Kidney capillary endothelial cell (primary cell): ENCODE measurements at regions not wholly inside any gene's neighbourhood (a gene's known extent, or its start where the extent isn't known, plus 50 kb on each side); places are given as distances from the start of the nearest gene placed in this dataset.

Experiments
- DNase-seq: peaks from one replicate; pipeline ENCODE4 v3.0.0-alpha.2; 2018; ENCODE audit warnings: low spot score

GRCh38 chr12:87841935-87842334, 187.3 kb downstream of the C12orf50 start:
- no peak for DNase-seq

- DNase-seq: no peak
These were observed 193.0 kb downstream of the C12orf50 start for GRCh38 chr12:87836190-87836589.

GRCh38 chr12:87828382-87828973, 200.7 kb downstream of the C12orf50 start:
- peak; percentile 29 for DNase-seq

DNA sequence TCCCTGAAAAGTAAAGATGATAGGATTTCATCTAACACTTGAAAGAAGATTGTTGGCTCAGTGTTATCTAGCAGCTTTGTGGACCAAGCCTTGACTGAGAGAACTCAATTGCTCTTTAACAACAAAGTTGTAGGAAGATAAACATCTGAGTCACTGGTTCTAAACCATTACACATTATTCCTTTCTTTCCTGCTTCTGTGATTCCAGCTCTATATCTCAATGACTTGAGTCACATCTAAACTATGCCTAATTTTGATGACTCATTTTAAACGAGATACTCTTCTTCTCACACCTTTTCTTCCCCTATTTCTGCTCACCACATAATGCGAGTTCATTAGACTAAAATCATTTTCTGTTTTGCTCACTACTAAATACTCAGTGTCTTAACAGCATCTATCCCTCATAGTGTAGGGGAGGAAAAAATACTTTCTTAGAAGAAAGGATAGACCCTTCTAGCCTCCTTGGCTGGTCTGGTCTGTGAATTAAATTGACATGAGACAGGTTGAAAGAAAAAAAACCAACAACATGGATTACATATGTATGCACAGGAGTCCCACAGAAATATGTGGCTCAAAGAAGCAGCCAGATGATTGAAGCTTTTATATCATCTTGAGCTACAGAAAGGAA, 201.4 kb downstream of the C12orf50 start:
- DNase-seq: peak; percentile 42

- DNase-seq: no peak
These were observed 206.3 kb downstream of the C12orf50 start for GRCh38 chr12:87822923-87823322.

- DNase-seq: no peak
These were observed 208.5 kb downstream of the C12orf50 start for GRCh38 chr12:87820524-87821202.

- DNase-seq: no peak
These were observed 210.8 kb downstream of the C12orf50 start for GRCh38 chr12:87818441-87818840.

- no peak for DNase-seq
These were observed 213.2 kb downstream of the C12orf50 start for GRCh38 chr12:87815771-87816585.

- DNase-seq: no peak
These were observed 214.6 kb downstream of the C12orf50 start for GRCh38 chr12:87814625-87815024.

- no peak for DNase-seq
These were observed 215.5 kb downstream of the C12orf50 start for GRCh38 chr12:87813476-87814234.

GRCh38 chr12:87812681-87813080, 216.5 kb downstream of the C12orf50 start:
- DNase-seq: no peak

DNA sequence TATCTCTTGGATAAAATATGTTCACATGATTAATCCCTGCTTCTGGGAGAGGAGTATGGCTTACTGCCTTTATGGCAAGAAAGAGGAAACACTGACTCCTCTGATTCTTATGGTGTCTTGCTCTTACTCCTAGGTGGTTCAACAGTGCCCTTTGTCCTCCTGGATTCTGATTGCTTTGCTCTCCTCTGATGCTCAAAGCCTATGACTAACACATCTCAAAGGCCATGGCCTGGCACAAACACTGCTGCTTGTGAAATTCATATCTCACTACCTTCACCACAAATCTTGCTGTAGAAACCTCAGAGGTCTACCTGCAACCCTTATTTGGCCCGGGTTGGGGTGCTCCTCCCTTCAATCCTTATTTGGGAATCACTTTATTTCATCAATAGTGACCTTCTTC, 217.2 kb downstream of the C12orf50 start:
- no peak for DNase-seq

DNA sequence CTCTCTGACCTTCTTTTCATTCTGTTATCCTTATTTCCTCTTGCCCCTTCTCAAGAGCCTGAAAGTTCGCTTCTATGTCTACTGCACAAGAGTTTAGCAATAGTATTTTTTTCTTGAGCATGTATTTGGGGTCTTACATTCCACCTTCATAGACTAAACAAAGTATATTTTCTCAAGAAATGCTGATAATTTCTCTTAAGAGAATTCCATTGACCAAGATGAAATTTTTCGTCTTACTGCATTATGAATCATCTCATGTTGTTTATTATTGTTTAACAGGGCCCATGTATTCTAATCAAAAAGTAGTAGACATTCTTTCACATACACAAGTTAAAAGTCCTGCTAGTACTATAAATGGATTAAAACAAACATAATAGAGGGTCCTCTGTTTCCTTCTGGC, 219.3 kb downstream of the C12orf50 start:
- no peak for DNase-seq

- DNase-seq: no peak
These were observed 222.1 kb downstream of the C12orf50 start for GRCh38 chr12:87807086-87807485.

DNA sequence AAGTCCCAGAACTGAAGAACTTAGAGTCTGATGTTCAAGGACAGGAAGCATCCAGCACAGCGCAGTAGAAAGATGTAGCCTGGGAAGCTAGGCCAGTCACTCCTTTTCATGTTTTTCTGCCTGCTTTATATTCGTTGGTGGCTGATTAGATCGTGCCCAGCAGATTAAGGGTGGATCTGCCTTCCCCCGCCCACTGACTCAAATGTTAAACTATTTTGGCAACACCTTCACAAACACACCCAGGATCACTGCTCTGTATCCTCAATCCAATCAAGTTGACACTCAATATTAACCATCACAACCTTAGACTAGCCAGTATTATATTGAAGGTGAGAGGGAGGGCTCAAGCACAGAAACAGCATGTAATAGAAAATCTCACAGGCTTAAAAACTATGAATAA, 222.9 kb downstream of the C12orf50 start:
- DNase-seq: no peak

DNA sequence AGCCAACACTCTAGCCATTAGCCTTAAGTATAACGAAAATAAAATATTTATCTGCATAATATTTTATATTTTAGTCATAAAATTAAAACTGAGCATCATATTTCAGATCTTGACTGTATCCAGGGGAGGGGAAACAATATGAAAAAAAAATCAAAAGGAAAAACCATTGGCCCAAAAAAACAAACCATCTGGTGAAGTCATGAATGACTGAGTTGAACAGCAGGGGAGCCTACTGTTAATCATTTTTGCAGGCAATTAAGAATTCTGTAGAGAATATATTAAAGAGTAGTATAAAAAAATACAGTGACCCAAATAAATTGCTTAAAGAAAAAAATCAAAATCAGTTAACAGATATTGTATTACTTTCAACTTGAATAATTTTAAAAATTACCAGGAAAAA, 224.8 kb downstream of the C12orf50 start:
- DNase-seq: no peak

DNA sequence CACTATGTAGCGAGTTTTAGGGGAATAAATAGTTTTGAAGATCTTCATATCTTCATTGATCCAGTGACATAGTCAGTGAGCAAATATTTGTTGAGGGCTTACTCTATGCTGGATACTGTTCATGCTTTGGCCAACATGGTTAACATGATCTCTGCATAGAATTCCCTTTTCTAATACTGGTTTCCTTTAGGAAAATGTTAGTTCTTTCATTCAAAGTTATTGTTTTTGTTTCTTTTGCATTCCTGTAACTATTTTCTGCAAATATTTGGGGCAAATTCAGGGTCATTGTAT, 226.5 kb downstream of the C12orf50 start:
- DNase-seq: no peak

GRCh38 chr12:87801860-87802720, 227.1 kb downstream of the C12orf50 start:
- DNase-seq: no peak

DNA sequence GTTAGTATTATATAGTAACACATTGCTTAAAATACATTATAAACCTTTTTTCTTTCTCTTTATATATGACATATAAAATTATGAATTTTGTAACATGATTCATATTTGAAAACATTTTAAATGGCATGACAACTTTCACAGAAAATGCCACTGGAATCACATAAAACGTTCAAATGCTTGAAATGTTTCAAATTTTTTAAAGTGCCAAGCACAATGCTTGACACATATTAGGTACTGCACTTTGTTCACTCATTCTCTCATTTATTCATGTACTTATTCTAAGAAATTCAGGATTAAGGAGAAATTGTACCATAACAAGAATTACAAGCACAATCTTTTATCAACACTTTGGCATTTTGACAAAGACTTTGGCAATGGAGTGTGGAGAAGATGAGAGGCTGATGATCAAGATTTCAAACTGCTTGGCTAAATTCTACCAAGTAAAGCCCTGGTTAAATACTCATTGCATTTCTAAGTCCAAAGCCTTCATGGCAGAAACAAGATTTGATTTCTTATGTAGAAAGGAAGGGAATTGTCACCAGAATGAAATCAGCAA, 232.2 kb downstream of the C12orf50 start:
- no peak for DNase-seq

- no peak for DNase-seq
These were observed 233.6 kb downstream of the C12orf50 start for GRCh38 chr12:87795555-87795954.

- DNase-seq: no peak
These were observed 234.3 kb downstream of the C12orf50 start for GRCh38 chr12:87794854-87795253.
